ENCODE measurements at regions not wholly inside any gene's neighbourhood (a gene's known extent, or its start where the extent isn't known, plus 50 kb on each side); places are given as distances from the start of the nearest gene placed in this dataset.

DNA sequence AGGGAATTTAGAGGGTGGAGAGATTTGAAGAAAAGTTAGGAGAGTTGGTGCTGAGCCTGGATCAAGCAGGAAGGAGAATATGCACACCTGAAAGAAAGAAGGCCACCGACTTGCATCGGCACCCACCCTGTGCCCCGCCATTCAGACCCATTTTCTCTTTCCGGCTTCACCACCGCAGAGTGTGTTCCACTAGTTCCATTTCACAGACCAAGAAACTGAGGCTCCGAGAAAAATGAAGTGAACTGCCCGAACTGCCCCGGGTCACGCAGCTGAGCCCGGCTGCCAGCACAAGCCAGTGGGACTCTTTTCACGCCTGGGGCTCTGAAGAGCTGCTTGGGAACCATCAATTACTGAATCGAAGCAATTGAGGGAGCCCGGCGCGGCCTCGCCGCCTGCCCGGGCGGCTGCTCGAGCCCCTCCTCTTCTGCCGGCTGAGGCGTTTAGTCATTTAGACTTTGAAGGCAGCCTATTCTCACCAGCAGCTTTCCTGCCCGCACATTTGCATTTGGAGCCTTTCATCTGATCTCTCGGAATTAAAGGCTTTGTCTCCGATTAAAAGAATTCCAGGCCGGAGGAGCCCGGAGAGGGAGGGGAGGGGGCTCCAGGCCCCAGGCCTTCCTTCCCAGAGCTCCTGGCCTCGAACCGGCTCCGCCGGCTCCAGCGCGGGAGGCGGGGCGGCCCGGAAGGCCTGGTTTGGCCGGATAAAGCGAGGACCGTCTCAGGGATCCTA lies 140.2 kb upstream of the PJA1 start:
- no peak for DNase-seq (ENCODE audit: low spot score)

DNA sequence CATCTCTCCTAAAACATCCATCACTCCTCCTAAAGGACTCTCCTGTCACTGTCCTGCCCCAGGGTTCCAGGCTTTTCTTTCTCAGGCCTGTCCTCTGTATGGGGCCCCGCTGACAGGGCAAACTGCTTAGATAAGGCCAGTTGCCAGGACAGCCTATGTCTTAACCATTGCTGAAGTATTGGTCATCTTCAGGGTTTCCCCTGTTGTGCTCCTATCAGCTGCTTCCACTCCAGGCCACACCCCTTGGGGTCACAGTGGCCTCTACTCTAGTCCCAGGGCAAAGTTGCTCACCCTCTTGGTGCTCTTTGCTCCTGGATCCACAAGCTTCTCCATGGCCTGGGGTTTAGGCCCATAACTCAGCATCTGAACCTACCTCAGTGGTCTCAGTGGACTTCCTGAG lies 138.0 kb upstream of the PJA1 start:
- no peak for DNase-seq (ENCODE audit: low spot score)

DNA sequence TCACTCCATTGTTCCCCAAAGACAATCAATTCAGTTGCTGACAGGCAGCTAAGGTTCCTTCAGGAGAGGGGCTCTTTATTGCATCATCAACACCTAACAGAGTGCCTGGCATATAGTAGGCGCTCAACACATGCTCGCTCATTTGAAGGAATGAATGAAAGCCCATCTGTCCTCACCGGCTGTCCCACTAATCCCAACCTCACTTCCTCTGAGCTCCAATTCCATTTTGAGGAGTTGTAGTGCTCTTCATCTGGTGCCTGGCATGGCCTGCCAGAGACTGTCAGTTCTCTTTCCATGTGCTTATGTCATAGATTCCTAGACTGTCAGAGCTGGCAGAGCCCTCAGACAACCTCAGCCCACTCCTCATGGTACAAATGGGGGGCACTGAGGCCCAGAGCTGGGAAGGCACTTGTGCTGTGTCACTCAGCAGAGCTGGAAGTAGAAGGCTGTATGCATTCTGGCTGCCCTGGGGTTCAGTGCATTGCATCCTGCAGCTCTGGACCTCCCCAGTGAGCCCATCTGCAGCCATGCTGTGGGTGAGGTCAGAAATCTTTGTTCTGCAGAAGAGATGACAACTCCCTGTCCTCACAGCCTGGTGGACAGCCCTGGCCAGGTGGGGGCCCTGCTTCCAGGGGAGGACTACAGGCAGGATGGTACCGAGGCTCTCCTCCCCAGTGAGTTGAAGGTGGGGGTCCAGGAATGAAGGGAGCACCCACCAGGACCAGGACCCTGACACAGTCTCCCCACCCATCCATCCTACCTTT lies 134.9 kb upstream of the PJA1 start:
- DNase-seq (ENCODE audit: low spot score) = no peak

DNA sequence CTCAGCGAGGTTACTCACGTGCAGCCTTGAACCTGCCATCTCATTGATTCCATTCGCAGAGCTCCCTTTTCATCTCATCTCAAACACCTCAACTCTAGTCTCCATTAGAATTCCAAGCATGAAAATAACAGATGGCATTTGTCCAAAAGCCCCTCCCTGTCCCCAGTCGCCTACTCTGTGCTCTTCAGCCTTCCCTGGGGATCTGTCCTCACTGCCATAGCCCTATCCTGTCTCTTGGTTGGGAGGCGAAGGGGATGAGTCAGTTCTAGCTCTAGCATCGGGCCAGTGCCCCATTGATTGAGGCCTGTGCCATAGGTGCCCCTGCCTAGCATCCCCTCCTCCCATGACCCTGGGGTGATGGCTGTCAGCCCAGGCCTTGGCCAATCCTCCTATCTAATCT lies 134.0 kb upstream of the PJA1 start:
- no peak for DNase-seq (ENCODE audit: low spot score)

DNA sequence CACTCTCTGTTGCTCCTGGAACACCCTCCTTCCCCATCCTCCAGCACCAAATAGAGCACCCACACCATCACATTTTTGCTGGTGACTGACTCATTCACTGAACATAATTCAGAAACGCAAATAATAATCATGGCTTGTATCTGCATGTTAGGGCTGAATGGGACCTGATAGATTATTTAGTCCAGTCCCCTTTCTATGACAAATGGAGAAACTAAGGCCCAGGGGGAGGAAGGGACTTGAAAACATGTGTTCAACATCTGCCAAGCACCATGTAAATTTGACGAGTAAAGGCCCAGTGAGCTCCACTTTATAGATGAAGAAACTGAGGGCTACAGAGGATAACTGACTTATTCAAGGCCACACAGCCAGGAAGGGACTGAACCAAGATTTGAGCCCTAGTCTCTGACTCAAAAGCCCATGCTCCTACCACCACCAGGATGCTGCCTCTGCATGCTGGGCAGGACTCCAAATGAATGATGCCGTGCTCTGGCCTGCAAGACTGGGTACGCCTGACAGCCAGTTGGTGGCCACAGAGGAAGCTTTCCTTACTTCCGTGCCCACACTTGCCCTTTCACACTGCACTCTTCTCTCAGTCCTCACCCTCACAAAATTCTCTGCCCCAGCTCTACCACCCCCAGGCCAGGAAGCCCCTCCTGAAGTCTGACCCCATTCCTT lies 133.3 kb upstream of the PJA1 start:
- DNase-seq (ENCODE audit: low spot score) = no peak

DNA sequence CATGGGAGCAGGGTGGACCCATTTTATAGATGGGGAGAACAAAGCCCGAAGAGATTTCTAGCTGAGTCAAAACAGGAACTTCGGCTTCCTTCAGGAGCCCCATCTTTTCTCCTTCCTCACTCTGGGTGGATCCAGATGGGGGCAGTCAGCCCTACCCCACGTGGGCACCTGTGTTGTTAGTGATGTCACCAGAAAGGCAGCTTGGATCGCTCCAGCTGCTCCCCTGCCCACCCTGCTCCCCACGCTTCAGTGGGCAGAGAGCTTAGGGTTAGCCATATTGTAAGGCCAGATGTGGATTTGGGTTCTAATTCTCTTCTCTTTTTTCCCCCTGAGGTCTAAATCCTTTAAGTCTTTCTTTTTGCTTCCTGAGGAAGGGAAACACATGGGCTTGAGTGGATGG lies 132.3 kb upstream of the PJA1 start:
- DNase-seq (ENCODE audit: low spot score) = no peak

DNA sequence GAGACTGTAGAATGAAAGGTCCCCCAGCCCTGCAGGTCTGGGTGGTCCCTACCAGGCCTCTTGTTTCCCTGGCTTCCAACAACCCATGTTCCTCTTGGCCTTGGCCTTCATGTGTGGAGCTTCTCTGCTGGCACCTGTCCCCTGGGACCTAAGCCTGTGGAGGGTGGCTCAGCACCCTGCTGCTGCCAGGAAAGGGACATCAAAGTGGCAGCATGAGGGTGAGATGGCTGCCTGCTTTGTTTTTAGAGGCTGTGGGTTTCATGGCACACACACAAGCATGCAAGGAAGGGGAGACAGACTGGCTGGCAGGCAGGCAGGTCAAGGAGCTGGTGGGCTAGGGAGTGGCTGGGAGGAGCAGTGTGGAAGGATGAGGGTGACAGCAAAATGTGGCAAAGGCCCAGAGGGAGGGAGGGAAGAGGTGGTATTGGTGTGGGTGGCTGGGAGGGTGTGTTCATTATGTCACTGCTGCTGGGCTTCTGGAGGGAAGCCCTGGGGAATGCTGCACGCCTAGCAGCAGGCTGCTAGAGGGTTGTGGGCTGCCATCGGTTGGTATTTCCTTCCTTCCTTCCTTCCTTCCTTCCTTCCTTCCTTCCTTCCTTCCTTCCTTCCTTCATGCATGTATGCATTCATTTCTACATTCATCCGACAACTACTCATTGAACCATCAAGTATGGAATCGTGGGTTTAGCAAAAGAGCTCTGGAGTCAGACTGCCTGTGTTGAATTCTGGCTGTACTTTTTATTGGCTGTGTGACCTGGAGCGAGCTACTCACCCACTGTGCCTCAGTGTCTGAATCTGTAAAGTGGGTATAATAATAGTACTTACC lies 128.7 kb upstream of the PJA1 start:
- no peak for DNase-seq (ENCODE audit: low spot score)

DNA sequence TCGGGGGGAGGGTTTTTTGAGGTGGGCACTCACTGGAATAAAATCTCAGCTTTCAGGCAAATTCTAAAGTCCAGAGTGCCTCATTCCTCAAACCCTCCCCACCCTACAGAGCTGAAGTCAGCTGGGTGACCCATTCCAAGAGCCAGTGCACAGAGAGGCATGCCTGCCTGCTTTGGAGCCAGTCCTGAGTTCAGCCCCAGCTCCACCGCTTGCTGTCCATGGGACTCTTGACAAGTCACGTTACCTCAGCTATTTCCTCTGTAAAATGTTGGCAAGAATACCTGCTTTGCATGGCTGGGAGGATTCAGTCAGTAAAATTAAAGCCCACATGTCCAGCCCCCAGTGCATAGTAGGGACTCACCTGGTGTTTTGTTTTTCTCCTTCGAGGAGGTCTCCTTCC lies 125.9 kb upstream of the PJA1 start:
- DNase-seq (ENCODE audit: low spot score) = no peak

DNA sequence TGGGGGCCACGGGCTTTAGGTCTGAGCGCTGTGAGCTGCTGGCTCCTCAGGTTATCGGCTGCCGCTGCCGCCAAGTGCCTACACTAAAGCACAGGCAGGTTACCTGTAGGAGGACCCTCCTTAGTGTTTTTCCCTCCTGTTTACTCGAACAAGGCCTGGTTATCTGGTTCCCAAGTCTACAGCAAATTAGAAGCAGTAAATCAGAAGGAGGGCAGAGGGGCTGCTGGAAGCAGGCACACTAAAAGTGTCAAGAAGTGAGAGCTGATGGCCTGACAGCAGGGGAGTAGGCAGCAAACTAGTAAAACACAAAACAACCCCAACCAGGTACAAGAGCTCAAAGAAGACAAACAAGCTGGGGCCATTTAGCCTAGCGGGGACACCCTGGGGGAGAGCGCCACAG lies 125.0 kb upstream of the PJA1 start:
- no peak for DNase-seq (ENCODE audit: low spot score)

DNA sequence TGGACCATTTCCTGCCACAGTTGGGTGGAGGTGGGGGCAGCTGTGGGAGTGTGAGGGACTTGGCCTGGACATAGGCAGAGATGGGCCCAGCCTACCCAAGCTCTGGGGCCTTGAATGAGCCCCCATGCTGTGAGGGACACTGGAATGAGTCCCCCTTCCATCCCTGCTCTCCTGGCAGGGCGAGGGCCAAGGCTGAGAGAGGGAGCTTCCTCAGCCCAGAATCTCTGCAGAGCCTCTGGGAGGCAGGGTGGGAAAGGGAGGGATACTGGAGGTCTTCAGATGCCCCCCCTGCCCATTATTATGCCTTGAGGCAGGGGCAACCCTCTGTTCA lies 124.5 kb upstream of the PJA1 start:
- no peak for DNase-seq (ENCODE audit: low spot score)

DNA sequence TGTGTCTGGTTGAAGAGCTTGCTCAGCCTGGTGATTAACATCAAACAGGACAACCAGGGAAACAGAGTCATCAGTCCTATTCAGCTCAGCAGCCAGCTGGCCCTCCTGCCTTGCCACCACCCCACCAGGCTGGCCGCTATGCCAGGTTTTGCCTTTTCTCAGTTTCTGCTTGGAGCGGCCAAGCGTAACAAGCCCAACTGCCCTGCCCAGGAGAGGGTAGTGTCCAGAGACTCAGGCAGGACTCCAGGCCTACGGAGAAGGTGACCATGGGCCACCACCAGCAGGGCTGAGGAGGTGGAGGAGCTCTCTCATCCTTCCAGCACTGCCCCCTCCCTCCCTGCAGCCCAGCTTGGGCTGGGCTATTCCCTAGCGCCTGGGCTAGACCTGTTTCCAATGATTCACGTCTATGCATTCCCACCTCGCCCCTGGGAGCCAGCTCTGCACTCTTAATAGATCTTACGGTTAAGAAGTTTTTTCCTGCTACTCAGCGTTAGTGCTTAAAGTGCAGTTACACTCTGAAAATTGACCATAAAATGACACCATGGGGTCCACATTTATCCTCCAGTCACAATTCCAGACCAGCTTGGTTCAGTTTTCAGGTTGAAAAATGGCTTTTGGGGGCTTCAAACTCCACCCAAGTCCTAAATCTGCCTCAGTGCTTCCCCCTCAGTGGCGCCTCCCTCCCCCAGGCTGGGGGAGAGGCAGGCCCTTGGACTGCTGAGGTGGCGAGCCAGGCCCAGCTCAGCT lies 124.0 kb upstream of the PJA1 start:
- DNase-seq (ENCODE audit: low spot score) = no peak

DNA sequence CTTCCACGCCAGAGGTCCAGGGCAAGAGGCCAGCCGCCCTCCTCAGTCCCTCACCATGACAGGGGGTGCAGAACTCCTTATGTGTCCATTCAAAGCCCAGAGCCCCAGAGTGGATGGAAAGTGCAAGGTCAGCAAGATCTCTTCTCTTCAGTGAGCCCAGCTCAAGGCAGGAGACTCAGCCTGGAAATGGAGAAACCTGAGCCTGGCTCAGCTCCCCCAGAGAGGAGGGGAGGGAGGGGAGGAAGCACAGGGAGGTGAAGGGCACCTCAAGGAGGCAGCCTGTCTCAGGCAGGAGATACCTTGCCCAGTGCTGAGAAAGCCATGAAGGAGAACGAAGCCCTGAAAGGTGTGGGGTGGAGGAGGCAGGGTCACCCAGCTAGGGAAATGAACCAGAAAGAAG lies 121.8 kb upstream of the PJA1 start:
- no peak for DNase-seq (ENCODE audit: low spot score)

DNA sequence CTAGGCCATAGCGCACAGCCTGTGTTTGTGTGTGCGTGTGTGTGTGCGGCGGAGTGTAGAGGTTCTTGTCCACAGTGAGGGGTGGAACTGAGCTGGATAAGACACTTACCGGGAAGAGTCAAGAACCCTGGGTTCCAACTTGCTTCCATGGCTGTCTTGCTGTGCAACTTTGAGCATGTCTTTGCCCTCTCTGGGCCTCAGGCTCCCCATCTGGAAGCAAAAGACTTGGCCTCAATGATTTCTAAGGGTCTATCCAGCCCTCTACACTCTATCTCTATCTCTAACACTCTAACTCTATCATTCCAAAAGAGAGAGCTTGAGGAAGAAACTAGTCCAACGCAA lies 121.3 kb upstream of the PJA1 start:
- no peak for DNase-seq (ENCODE audit: low spot score)

DNA sequence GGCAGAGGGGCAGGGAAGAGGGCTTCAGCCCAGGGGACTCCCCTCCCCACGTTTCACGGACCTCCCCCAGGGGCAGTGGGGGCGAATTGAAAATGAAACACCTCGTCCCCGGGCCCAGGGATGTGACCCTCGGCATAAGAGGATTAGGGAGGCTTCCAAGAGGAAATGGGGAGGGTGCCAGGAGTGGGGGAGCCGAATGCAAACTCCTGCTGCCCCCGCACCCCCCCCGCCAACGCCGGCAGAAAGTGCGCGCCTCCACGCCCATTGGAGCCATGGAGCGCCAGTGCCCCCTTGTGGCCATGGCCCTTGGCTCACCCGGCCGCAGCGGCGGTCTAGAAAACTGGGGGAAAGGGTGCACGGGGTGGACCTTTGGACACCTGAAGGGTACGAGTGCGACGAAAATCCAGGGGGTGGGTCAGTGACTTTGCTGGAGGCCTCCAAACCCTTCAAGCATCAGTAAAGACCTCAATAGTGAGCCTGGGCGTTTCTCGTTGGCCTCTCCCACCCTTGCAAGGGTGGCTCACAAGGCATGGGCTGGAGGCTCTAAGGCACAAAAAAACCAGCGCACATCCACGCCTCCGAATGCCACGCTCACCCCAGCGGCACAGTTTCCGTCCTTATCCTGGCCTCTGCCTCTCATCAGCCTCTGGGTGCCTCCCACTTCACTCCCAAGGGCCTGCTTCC lies 120.8 kb upstream of the PJA1 start:
- peak; percentile 47 for DNase-seq (ENCODE audit: low spot score)

DNA sequence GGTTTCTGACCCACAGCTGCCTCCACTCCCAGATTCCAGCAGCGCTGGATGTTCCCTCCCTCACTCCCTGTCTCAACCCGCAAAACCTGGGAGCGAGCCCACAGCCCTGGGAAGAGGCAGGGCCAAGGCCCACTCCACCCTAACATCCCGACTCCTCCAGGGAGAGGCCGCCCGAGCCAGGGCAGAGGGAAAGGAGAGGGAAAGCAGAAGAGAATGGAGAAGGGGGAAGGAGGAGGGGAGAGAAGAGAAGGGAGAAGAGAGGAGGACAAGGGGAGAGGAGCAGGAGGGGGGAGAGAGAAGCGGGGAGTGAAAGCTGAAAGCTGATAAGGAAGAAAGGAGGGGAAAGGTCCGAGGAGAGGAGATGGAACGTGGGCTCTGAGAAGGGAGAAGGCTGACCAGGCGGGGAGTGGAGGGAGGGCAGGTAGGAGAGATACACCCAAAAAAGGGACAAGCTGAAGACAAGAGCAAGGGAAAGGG lies 120.2 kb upstream of the PJA1 start:
- DNase-seq (ENCODE audit: low spot score) = no peak

DNA sequence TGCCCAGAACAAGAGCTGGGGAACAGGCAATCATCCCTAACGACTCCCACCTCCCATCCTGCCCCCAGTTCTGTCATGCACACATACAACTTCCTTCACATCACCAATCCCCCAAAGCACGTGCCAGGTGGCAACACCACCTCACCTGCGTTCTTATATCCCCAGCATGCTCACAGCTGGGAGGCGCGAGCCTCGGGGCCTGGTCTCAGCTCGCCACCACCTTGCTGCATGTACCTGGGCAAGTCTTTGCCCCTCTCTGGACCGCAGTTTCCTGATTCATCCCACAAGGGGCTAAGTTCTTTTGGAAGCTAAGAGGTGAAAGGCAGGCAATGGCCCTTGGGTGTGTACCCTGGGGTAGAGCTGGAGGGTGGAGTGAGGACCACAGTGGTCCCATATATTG lies 119.2 kb upstream of the PJA1 start:
- DNase-seq (ENCODE audit: low spot score) = no peak

DNA sequence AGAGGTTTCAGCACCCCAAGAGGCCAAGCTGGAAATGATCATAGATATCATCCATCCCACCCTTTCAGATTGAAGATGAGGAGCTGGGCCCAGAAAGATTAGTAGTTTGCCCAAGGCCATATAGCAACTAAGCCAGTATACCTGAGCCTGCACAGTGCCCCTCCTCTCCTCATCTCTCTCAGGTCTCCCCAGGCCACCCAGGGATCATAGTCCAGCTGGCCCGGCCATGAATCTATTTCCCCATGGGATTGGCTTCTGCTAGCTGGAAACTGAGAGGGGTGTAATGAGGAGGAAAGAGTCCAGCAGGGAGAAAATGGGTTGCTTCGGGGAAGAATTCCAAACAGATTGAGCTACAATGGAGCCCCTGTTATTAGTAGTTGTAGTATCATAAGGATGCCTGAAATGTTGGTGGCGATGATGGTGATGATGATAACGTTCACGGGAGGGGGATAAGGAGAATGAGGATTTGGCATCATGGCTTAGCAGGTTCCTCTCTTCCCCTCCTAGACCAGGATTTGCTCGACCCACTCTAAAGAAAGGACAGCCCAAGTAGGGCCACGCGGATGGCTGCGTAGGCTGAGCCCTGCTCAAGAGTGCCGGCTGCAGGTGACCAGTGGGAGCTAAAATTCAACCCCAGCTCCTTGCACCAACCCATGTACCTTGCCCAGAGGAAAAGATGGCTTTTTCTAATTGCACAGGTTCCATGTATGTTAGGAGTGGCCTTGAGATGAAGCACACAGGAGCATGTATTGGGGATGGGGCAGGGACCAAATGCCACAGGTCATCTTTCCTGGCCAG lies 117.8 kb upstream of the PJA1 start:
- no peak for DNase-seq (ENCODE audit: low spot score)

DNA sequence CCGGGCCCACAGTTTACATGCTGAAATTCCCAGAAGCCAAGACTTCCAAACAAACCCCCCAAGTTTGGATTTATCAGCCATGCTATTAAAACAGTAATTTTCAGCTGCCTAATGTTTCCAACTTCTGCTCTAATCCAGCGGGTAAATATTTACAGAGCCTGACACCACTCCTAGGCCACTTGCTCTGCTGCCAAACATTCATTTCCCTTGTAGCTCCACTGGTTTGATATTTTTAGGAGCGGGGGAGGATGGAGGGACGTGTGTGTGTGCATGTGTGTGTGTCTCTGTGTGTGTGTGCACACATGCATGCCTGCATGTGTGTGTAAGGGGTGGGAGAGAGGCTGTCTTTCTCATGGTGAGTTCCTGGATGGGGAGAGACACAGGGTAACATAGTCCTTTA lies 115.7 kb upstream of the PJA1 start:
- no peak for DNase-seq (ENCODE audit: low spot score)

DNA sequence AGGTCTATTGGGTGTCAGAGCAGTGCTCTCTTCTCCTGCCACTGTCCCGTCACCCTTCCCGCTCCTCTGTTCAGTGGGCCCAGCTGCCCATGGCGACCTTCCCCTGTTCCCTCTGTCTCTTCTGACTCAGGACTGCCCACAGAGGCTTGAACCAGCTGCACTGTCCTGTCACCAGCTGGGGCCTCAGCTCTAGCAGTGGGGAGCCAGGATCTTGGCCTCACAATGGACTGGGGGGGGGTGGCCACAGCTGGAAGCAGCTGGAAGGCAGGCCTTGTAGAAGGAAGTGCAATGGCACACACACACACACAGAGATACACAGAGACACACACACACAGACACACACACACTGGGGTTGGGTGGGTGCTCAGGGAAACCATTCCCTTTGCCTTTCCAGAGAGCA lies 114.0 kb upstream of the PJA1 start:
- DNase-seq (ENCODE audit: low spot score) = no peak

DNA sequence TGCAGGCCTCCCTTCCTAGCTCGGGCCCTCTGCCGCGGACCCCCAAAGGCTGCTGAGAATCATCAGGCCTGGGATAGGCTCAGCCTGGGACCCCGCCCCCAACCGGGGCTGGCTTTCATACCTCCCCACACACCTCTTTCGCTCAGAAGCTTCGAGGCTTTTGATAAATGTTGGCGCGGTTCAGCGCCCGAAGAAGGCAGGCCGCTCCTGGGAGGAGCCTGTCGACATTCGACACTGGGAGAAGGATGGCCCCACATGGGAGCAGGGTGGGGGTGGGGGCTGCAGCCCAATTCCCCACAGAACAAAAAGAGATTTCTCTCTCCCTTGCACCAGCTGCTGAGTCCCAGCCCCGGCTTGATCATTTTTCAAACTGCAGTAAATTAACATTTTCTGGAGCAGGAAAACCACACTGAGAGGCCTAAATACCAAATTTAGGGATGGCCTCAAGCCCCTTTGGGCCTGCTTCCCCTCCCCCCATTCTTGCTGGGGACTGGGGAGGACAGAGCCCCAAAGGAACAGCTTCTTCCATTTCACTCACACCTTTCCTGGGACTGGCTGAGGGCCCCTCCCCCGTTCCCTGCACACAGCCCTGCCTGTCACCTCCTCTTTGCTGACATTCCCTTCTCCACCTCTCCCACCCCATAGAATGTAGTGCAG lies 112.9 kb upstream of the PJA1 start:
- DNase-seq (ENCODE audit: low spot score) = no peak

All from activated CD4-positive, alpha-beta T cell treated with anti-CD3 and anti-CD28 coated beads, Interleukin-2, Interleukin-4, amounts not matched to agents 100 ng/mL and 50 ng/mL, durations not matched to agents 16 hours and 8 hours (primary cell).